Stimulated activated CD4-positive, alpha-beta T cell treated with anti-CD3 and anti-CD28 coated beads, TNF-alpha, amount 100 ng/mL, for 1 hour (primary cell): ENCODE measurements at regions not wholly inside any gene's neighbourhood (a gene's known extent, or its start where the extent isn't known, plus 50 kb on each side); places are given as distances from the start of the nearest gene placed in this dataset.
"Not testable (repeated sequence)": the region's sequence is repeated elsewhere in the genome, so short reads cannot be mapped to it uniquely, and the experiment has no call there.

Experiments used
- DNase-seq, 3 donors: peaks; one replicate each; pipeline ENCODE4 v3.0.0-alpha.2; 2020; ENCODE audit warnings: low read depth in 3 of 3, low spot score in 1 of 3

- no peak for DNase-seq
Measured at GRCh38 chr5:126103050-126103449, 320.2 kb upstream of the GRAMD2B start.

DNA sequence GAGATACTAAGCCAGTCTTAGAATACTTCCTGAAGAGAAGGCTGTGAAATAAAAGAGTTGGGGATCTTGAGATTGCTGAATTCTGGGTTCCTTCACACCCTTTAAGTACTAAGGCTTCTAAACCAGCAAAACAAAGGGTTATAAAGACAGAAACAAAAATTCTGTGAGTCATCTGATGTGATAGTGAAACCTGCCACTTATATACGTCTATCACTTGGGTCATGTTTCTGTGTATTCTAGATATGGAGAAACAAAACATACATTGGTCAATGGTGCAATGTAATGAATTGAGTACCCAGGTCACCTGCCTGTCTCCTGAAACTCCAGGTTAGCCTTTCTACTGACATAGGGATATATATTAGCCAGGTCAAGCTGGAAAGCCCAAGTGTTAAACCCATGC, 319.3 kb upstream of the GRAMD2B start:
- DNase-seq, result no peak

GRCh38 chr5:126104341-126104740, 318.9 kb upstream of the GRAMD2B start:
- no peak for DNase-seq

GRCh38 chr5:126104951-126105350, 318.3 kb upstream of the GRAMD2B start:
- DNase-seq, result no peak

DNA sequence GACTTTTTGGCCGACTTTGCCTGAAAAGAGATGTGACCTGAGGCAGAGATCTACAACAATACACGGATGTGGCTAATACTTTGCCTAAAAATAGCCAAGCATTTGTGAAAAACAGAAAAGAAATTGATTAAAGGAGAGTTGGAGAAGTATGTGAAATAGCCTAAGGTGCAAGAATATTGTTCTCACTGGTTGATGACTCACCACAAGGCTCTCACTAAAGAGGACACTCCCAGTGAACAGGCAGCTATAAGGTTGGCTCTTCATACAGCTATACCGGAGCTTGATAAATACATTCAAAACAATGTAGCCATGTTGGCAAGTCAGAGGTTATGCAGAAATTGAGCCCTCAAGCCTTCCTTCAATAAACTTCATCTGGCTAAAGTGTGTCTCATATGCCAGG, 317.2 kb upstream of the GRAMD2B start:
- no peak for DNase-seq

DNA sequence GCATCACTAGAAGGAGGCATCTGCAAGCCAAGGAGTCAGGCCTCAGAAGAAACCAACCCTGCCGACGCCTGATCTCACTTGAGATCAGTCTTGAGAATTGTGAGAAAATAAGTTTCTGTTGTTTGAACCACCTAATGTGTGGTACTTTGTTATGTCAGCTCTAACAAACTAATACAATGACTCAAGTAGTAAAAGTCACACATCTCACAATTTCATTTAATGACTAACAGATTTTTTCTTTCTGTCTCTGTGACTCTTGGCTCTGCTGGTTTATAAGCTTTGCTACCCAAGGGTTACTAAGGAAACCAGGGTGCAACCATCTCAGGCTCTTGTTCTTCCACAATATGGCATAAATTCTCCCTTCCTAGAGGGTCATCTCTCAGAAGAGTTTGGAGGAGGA, 315.8 kb upstream of the GRAMD2B start:
- DNase-seq, result no peak

GRCh38 chr5:126108470-126108869, 314.7 kb upstream of the GRAMD2B start:
- no peak for DNase-seq

DNA sequence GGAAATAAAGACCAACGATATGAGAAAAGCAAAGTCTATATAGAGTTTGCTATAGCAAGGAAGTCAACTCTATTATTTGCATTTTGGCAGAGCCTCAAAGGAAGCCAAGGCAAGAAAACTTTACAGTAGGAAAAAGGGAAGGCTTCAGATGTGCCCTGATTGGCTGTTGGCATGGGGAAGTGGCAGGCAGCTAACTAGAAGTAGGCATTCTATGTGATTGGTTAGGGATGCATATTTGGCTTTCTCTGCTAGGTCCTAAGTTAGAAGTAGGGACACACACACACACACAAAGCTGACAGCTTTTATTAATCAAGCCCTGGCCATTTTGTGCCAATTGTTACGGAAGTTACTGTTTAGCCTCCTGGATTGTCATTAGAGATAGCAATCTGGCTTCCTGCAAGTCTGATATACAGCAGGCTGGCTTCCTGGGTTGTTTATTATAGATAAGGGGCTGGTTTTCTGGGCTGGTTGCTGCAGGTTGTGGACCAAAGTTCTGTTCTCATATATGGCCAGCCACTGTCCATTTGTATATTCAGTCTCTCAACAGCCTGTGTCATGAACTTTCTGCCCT, 308.1 kb upstream of the GRAMD2B start:
- no peak for DNase-seq

DNA sequence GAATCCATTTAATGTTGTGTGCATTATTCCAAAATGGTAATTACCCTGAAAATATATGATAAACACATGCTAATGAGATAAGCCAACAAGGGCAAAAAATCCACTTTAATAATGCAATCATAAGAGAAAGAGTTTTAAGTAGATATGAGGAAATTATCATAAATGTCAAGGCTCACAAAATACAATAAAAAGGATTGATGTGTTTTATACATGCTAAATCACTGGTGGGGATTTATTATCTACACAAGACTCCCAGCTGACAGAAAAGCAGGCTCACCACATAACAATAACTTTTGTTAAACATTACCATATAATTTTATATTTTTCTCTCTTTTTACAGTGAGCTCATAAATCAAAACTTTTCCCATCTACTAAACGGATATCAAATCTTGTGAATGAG, 306.2 kb upstream of the GRAMD2B start:
- no peak for DNase-seq

DNA sequence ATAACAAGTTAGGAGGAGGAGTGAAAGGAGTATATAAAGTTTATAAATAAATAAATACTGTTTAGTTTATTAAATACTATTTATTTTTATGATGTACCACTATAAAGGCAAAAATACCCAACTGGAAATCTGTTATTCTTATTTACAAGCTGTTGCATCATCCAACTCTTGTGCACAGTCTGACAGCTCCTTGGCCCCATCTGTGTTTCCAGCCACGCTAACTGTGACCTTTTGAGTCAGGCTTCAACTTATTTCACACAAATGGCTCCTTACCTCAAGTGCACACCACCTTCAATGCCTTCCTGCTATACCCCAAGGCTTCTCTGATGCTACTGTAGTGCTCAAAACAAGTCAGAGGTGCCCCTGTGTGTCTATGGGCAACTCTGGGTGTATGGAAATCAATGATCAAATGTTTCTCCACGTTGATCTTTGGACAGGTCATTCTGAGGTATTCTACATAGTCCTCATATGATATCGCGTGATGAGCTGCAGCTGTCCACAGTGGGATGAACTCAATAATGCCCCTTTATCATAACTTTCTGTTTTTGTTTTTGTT, 303.2 kb upstream of the GRAMD2B start:
- no peak for DNase-seq

- no peak for DNase-seq
Measured at GRCh38 chr5:126120939-126121338, 302.3 kb upstream of the GRAMD2B start.

- DNase-seq, result no peak
Measured at GRCh38 chr5:126122942-126123341, 300.3 kb upstream of the GRAMD2B start.

DNA sequence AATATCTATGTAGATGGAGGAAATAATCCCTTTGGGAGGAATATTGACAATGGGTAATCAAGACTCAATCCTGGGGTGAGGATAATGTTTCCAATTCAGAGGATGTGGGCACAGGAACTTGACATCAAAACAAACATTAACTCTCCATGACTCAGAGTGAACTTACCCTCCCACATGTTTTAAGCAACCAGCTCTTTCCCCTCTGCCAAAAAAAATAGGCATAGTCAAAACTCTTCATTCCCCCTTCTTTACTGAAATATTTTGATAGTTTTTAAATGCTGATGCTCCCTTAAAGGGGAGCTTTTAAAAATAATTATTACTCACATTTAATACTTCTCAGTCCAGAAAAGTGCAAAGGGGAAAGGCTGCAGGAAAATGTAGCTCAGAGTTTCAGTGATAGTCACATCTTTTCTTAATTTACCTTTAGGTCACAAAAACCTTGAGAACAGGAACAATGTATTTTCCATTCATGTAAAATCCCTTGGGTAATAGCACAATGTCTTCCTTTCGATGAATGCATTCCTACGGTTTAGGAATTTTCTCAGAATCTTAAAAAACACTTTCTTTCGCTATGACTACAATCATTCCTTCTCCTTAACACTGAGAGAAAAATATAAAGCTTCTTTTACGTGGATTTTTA, 298.4 kb upstream of the GRAMD2B start:
- no peak for DNase-seq

GRCh38 chr5:126125407-126125806, 297.8 kb upstream of the GRAMD2B start:
- DNase-seq, result no peak

GRCh38 chr5:126126574-126126973, 296.6 kb upstream of the GRAMD2B start:
- no peak for DNase-seq

GRCh38 chr5:126127371-126127770, 295.8 kb upstream of the GRAMD2B start:
- DNase-seq, result not testable (repeated sequence)

GRCh38 chr5:126129431-126129830, 293.8 kb upstream of the GRAMD2B start:
- no peak for DNase-seq

- no peak for DNase-seq
Measured at GRCh38 chr5:126133424-126133823, 289.8 kb upstream of the GRAMD2B start.

DNA sequence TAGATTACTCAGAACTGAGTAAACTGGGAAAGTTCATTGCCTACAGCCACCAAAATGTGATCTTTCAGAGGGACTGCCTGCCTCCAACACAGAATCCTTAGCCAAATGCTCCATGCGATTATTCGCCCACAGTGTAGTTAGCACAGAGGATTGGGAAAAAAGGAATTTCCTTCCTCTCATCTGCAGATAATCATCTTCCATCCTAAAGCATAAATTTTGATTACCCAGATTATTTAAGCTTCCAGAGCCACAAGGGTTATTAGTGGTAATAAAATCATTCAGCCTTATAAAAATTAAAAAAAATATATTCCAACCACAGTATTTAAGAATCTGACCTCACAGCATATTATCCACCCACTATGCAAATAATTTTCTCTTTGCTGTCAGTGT, 285.3 kb upstream of the GRAMD2B start:
- DNase-seq, result no peak

DNA sequence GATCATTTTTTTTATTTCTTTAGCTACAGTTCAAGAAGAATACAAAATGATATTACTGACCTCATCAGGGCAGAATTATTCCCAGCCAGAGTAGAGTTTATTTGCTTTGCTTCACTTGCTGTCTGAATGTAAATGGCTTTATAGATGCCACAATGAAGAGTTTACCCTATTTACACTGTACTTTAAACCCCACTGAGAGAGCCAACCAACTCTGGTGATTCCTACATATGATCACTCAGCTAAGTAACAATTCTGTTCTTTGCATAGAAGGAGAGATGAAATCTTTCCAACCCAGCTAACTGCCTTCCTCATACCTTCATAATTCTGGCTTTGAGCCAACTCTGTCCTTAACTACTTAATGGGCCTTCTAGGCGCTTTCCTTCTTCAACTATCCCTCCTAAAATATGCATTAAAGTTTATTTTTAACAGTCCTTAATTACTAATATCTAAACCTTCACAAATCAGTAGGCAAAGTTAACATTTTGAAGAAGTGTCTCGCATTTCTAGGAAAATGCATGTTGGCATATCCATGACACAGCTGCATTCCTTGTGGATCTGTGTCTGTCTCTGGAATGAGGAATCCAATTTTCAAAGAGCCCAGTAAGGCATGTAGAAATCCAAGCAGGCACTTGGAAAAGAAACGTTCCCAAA, 284.8 kb upstream of the GRAMD2B start:
- DNase-seq, result no peak

GRCh38 chr5:126139086-126139485, 284.1 kb upstream of the GRAMD2B start:
- DNase-seq, result no peak

GRCh38 chr5:126139773-126140172, 283.4 kb upstream of the GRAMD2B start:
- DNase-seq, result no peak

- no peak for DNase-seq
Measured at GRCh38 chr5:126143622-126144021, 279.6 kb upstream of the GRAMD2B start.
